Endodermal cell (in vitro differentiated cells): ENCODE measurements at regions not wholly inside any gene's neighbourhood (a gene's known extent, or its start where the extent isn't known, plus 50 kb on each side); places are given as distances from the start of the nearest gene placed in this dataset.

Experiments
- DNase-seq: peaks from one replicate; pipeline ENCODE4 v3.0.0-alpha.2; 2017
- H3K27ac ChIP-seq: 2 replicates; pipeline ENCODE4 v1.5.1; 2013; ENCODE audit warnings: mild to moderate bottlenecking, low read depth, low read length, moderate library complexity
- H3K27me3 ChIP-seq: 2 replicates; pipeline ENCODE4 v1.6.1; 2013; ENCODE audit warnings: mild to moderate bottlenecking, low read length, moderate library complexity; ENCODE audit not compliant: insufficient read depth, control insufficient read depth, poor library complexity, severe bottlenecking
- H3K36me3 ChIP-seq: 2 replicates; pipeline ENCODE4 v1.7.0; 2013; ENCODE audit warnings: mild to moderate bottlenecking, low read length, moderate library complexity; ENCODE audit not compliant: control insufficient read depth, insufficient read depth
- H3K4me1 ChIP-seq: one replicate; pipeline ENCODE4 v1.7.0; 2013; ENCODE audit warnings: low read length; ENCODE audit not compliant: control insufficient read depth, insufficient read depth
- H3K4me3 ChIP-seq: 2 replicates; pipeline ENCODE4 v1.5.1; 2013; ENCODE audit warnings: mild to moderate bottlenecking, low read length, moderate library complexity
- H3K9ac ChIP-seq: 2 replicates; pipeline ENCODE4 v1.6.1; 2013; ENCODE audit warnings: mild to moderate bottlenecking, low read length, moderate library complexity; ENCODE audit not compliant: poor library complexity, severe bottlenecking; ENCODE audit errors: extremely low read depth
- H3K9me3 ChIP-seq: 2 replicates; pipeline ENCODE4 v1.6.1; 2013; ENCODE audit warnings: mild to moderate bottlenecking, low read length, moderate library complexity; ENCODE audit not compliant: control insufficient read depth
- H3K27ac Mint-ChIP-seq: 2 replicates; pipeline ENCODE4 v1.8.0; 2020; ENCODE audit warnings: mixed read lengths
- H3K27me3 Mint-ChIP-seq: 2 replicates; pipeline ENCODE4 v1.8.0; 2021; ENCODE audit warnings: mild to moderate bottlenecking, mixed read lengths; ENCODE audit not compliant: insufficient read depth
- H3K36me3 Mint-ChIP-seq: 2 replicates; pipeline ENCODE4 v1.8.0; 2020; ENCODE audit warnings: low read depth, mixed read lengths
- H3K4me1 Mint-ChIP-seq: 2 replicates; pipeline ENCODE4 v1.8.0; 2020; ENCODE audit warnings: mixed read lengths
- H3K4me3 Mint-ChIP-seq: 2 replicates; pipeline ENCODE4 v1.8.0; 2020; ENCODE audit warnings: mild to moderate bottlenecking, moderate library complexity, mixed read lengths
- H3K9me3 Mint-ChIP-seq: 2 replicates; pipeline ENCODE4 v1.8.0; 2020; ENCODE audit warnings: mild to moderate bottlenecking, mixed read lengths
- WGBS, 2 experiments: methylation state at CpG; one replicate each; pipeline versions ENCODE4 v1.1.5 to v1.1.7; 2013; ENCODE audit warnings: missing lambda C conversion rate in 2 of 2, mixed read lengths in 1 of 2; ENCODE audit not compliant: insufficient coverage in 1 of 2, insufficient read length in 1 of 2; 5-methylcytosine and 5-hydroxymethylcytosine counted together
- TF ChIP-seq, protein P1 (sequence below): fragments of 200-600 bp; sonication (generic); conservative IDR thresholded peaks from 2 replicates; pipeline ENCODE4 v1.5.0; 2021; ENCODE audit warnings: antibody characterized with exemption, mild to moderate bottlenecking

DNA sequence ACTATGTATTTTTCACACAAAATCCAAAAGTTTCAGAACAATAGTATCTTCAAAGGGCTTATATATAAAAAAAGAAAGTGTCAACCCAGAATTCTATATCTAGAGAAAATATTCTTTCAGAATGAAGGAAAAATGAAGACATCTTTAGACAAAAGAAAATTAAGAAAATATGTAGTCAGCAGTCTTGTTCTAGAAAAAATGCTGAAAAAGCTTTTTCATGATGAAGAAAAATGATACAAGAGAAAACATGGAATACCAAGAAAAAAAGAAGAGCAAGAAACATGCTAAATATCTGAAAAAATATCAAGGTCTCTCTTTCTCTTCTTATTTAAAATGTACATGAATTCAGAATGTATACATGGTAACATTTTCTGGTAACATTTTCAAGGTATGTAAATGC lies 816.8 kb upstream of the FAT3 start:
- DNase-seq, result no peak
- Mint-ChIP-seq H3K27ac (no peak overlapping the region), H3K27me3 (no peaks in the 10 kb centered on the region), H3K4me1 (no peaks in the 10 kb centered on the region), H3K36me3 (no peaks in the 10 kb centered on the region), H3K9me3 (no peaks in the 10 kb centered on the region), H3K4me3 (no peak overlapping the region)
- H3K9me3 ChIP-seq, result no peaks in the 10 kb centered on the region
- H3K27ac ChIP-seq, result no peak overlapping the region
- H3K9ac ChIP-seq, result no peak overlapping the region
- no peak overlapping the region for H3K4me3 ChIP-seq
- no peaks in the 10 kb centered on the region for H3K36me3 ChIP-seq
- no peaks in the 10 kb centered on the region for H3K27me3 ChIP-seq
- TF ChIP-seq, protein P1, sequence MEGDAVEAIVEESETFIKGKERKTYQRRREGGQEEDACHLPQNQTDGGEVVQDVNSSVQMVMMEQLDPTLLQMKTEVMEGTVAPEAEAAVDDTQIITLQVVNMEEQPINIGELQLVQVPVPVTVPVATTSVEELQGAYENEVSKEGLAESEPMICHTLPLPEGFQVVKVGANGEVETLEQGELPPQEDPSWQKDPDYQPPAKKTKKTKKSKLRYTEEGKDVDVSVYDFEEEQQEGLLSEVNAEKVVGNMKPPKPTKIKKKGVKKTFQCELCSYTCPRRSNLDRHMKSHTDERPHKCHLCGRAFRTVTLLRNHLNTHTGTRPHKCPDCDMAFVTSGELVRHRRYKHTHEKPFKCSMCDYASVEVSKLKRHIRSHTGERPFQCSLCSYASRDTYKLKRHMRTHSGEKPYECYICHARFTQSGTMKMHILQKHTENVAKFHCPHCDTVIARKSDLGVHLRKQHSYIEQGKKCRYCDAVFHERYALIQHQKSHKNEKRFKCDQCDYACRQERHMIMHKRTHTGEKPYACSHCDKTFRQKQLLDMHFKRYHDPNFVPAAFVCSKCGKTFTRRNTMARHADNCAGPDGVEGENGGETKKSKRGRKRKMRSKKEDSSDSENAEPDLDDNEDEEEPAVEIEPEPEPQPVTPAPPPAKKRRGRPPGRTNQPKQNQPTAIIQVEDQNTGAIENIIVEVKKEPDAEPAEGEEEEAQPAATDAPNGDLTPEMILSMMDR, result no peak
- no peaks in the 10 kb centered on the region for H3K4me1 ChIP-seq

DNA sequence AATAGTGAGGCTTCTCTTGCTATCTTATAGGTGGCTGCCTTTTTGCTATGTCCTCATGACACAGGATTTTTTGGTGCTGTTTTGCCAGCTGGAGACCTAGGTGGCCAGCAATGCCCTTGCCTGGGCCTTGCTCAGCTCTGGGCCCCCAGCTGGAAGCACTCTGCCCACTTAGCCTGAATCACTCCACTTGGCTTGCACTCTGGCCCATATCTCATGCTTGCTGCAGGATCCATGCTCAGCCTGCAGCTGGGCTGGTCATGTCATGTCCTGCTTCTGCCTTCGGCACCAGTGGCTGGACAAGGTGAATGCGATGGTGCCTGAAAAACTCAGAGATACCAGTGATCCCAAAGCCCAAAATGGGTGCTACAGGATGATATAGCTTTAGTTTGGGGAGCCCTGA lies 818.6 kb upstream of the FAT3 start:
- Mint-ChIP-seq H3K4me3 (no peak overlapping the region), H3K27ac (no peak overlapping the region), H3K27me3 (no peaks in the 10 kb centered on the region), H3K36me3 (no peaks in the 10 kb centered on the region), H3K4me1 (no peaks in the 10 kb centered on the region), H3K9me3 (no peaks in the 10 kb centered on the region)
- TF ChIP-seq, protein P1, result no peak
- DNase-seq, result no peak
- Histone ChIP-seq H3K9me3 (no peaks in the 10 kb centered on the region), H3K27ac (no peak overlapping the region), H3K4me3 (no peak overlapping the region), H3K27me3 (no peaks in the 10 kb centered on the region), H3K9ac (no peak overlapping the region), H3K4me1 (no peaks in the 10 kb centered on the region), H3K36me3 (no peaks in the 10 kb centered on the region)
- 86 to 88% methylated on average over 2 of the region's 2 CpGs for WGBS, 2 experiments

DNA sequence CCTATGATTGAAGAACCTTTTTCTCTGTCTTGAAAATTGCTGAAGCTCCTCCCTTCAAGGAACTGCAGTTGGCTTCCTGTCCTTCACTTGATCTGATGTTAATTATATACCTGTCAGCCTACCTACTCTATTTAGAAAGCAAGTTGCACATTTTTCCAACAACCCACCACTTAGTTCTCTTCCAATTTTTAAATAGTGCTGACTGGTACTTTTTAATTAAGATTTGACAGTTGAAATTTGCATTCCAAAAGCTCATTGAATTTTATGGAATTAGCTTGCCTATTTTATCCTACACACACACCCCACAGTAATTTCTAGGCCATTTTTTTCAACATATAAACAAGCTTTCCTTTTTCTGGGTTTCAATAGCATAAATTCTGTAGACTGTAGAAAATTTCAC lies 820.3 kb upstream of the FAT3 start:
- Histone ChIP-seq H3K27me3 (no peaks in the 10 kb centered on the region), H3K9me3 (no peaks in the 10 kb centered on the region), H3K4me1 (no peaks in the 10 kb centered on the region), H3K4me3 (no peak overlapping the region), H3K9ac (no peak overlapping the region), H3K36me3 (no peaks in the 10 kb centered on the region), H3K27ac (no peak overlapping the region)
- Mint-ChIP-seq H3K4me3 (no peak overlapping the region), H3K36me3 (no peaks in the 10 kb centered on the region), H3K9me3 (no peaks in the 10 kb centered on the region), H3K4me1 (no peaks in the 10 kb centered on the region), H3K27me3 (no peaks in the 10 kb centered on the region), H3K27ac (no peak overlapping the region)
- TF ChIP-seq, protein P1, result no peak
- DNase-seq, result no peak
